ENCODE measurements at regions not wholly inside any gene's neighbourhood (a gene's known extent, or its start where the extent isn't known, plus 50 kb on each side); places are given as distances from the start of the nearest gene placed in this dataset.

DNA sequence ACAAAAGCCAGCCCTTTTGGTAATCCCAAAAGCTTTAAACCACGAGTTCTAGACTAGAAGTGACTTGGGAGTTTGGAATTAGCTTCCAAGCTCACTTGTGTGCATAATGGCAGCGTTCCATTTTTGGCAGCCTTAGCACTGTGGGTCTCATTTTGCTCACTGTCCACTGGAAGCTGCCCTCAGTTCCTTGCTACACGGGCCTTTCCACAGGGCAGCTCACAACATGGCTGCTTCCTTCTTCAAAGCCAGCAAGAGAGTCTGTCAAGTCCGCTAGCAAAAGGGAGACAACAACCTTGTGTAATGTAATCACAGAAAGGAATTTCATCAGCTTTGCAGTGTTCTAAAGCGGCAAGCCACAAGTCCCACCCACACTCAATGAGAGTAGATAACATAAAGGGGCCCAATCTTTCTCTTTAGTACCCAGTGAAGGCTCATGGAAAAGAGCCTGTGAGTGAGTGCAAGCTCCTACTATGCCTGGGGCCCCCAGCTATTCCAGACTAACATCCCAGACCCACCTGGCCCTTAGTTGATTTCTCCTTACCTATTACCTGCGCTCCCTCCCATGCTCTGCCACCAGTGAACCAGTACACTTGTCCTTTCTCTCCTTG lies 168.5 kb upstream of the FOXN2 start:
- TF ChIP-seq, protein P1, sequence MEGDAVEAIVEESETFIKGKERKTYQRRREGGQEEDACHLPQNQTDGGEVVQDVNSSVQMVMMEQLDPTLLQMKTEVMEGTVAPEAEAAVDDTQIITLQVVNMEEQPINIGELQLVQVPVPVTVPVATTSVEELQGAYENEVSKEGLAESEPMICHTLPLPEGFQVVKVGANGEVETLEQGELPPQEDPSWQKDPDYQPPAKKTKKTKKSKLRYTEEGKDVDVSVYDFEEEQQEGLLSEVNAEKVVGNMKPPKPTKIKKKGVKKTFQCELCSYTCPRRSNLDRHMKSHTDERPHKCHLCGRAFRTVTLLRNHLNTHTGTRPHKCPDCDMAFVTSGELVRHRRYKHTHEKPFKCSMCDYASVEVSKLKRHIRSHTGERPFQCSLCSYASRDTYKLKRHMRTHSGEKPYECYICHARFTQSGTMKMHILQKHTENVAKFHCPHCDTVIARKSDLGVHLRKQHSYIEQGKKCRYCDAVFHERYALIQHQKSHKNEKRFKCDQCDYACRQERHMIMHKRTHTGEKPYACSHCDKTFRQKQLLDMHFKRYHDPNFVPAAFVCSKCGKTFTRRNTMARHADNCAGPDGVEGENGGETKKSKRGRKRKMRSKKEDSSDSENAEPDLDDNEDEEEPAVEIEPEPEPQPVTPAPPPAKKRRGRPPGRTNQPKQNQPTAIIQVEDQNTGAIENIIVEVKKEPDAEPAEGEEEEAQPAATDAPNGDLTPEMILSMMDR (IDR thresholded peaks at IDR 0.05): no peak
- TF ChIP-seq POLR2A (IDR thresholded peaks at IDR 0.05): no peak

All from sigmoid colon (tissue), 3 donors.